ENCODE measurements at regions not wholly inside any gene's neighbourhood (a gene's known extent, or its start where the extent isn't known, plus 50 kb on each side); places are given as distances from the start of the nearest gene placed in this dataset.

GRCh38 chr7:97275475-97275874, 158.0 kb downstream of the SDHAF3 start:
- no peak for TF ChIP-seq POLR2A (IDR thresholded peaks at IDR 0.05)
- TF ChIP-seq CTCF (IDR thresholded peaks at IDR 0.05), result no peak
